Colon (tissue), 2 donors: ENCODE measurements at regions not wholly inside any gene's neighbourhood (a gene's known extent, or its start where the extent isn't known, plus 50 kb on each side); places are given as distances from the start of the nearest gene placed in this dataset.
"Not testable (repeated sequence)": the region's sequence is repeated elsewhere in the genome, so short reads cannot be mapped to it uniquely, and the experiment has no call there.

Experiments
- FAIRE-seq: peaks from 2 replicates; lab custom pipeline; 2012; peaks lifted over from hg19 to GRCh38; lab: Jason Lieb, UNC
- donor health status: control.
- donor health status: control.

DNA sequence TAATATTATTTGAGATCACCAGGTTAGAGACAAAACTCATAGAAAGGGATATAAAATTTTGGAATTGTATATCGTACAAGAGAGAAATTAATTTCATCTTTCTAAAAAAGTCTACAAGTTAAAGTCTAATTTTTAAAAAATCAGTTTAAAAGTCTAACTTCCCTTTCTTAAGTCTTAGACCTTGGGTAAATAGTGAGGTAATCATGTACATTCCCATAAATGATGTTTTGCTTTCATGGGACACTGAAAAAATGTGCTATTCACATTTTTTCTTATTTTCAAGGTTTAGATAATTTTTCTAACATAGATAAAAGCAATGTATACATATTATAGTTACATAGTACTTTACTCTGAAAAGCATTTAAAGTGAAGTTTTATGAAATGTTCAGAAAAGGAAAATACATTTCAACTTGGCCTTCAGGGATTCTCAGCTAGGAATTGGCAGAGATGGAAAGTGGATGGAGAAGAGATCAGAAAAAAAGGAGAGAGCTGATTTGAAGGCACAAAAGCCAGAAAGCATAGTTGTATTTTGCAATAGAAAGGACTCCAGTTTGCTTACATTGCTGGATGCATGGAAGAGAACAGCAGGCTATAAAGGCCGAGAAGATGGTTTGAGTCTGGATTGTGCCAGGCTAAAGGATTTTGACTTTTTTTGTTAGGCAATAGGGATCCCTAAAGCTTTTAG is 194.0 kb downstream of the CASP12 start:
- FAIRE-seq: no peak

GRCh38 chr11:104700609-104701008 is 197.7 kb downstream of the CASP12 start:
- no peak for FAIRE-seq

DNA sequence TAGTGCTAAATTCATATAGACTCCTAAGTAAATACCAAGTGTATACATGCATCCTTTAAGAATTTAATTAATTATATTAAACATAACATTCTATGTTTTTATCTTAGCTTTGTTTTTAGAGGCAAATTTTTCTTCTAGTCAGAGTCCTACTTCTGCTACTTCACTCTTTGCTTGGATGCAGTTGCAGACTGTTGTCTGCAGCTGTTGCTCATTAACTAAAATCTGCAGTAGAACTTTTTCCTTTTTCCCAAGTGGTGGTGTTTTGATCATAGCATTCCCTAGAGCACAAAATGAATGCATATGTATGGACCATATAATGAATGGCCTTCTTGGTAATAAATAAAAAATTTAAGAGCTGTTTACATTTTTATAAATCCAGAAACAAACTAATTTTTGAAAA is 198.3 kb downstream of the CASP12 start:
- no peak for FAIRE-seq

GRCh38 chr11:104695065-104695463 is 203.2 kb downstream of the CASP12 start:
- no peak for FAIRE-seq

DNA sequence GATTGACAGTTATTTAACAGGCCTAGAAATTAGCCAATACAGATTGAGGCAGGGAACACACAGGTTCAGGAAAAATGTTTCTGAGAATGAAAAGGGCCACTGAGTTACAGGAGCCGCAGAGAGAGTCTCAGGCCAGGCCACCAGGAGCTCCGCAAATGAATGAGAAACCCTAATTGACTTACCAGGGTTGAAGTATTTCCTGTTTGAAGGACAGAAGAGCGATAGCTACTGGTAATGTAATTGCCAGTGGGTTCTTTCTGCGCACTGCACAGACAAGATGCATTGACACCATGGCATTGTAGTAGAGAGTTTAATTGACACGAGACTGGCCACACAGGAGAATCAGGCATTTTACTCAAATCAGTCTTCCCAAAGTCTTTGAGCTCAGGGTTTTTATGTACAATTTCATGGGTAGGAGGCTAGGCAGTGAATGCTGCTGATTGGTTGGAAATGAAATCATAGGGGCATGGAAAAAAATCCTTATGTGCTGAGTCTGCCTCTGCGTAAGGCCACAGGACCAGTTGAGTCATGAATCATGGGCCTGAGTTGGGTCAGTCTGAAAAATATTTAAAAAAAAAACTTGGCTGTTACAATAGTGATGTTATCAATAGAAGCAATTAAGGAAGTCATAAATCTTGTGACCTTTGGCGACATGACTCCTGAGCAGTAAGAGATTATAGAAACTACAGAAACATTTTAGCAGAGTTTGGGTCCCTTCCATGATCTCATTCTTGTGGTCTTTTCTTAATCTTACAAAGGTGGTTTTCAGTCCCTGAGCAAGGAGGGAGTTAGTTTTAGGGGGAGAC is 203.8 kb downstream of the CASP12 start:
- FAIRE-seq: no peak

GRCh38 chr11:104692751-104693150 is 205.5 kb downstream of the CASP12 start:
- FAIRE-seq: no peak

DNA sequence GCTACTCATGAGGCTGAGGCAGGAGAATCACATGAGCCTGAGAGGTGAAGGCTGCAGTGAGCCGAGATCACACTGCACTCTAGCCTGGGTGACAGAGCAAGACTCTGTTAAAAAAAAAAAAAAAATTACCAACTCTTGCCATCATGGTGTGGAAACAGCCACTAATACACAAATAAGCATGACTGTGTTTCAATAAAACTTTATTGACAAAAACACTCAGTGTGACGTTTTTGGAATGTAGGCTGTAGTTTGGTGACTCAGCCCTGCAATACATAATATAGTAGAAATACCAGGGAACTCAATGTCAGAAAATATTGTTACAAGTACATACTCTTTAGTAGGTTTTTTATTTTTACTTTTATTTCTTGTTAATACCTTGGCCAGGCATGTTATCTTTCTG is 207.1 kb downstream of the CASP12 start:
- no peak for FAIRE-seq

DNA sequence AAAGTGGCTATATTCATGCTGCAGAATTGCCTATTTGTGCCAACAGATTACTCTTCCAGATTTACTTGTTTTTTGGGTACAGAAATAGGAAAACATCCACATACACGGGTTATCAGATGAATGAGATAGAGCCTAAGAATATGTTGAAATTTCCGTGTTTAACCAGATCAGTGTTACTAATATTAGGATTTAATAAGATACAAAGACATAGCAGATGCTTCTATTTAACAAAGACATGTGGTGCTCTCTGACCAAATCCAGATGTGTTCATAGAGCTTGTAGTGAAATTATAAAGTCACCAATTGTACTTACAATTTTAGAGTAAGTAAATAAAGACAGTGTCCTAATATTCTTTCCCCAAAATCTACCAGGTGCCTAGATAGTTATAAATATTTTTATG is 208.0 kb downstream of the CASP12 start:
- FAIRE-seq: no peak

DNA sequence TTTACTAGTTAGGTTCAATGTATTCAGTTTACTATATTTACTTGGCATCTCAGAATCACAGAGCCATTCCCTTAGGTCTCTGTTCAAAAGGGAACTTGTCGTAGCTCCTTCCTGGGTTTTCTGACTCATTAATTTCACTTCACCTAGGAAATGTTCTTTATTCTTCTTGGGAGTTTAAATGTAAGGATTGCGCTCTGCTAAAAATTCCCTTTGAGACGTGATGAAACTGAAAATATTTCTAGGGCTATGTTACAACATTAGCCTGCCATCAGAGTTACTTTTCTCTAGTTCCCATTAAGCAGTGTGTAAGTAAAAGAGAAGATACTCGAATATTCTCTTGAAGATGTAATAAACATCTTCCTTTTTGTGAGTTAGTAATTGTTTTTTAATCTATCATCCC is 209.5 kb downstream of the CASP12 start:
- no peak for FAIRE-seq

- no peak for FAIRE-seq
Observed at GRCh38 chr11:104682206-104682605, 216.1 kb downstream of the CASP12 start.

- FAIRE-seq: no peak
Observed at GRCh38 chr11:104679258-104679657, 219.0 kb downstream of the CASP12 start.

DNA sequence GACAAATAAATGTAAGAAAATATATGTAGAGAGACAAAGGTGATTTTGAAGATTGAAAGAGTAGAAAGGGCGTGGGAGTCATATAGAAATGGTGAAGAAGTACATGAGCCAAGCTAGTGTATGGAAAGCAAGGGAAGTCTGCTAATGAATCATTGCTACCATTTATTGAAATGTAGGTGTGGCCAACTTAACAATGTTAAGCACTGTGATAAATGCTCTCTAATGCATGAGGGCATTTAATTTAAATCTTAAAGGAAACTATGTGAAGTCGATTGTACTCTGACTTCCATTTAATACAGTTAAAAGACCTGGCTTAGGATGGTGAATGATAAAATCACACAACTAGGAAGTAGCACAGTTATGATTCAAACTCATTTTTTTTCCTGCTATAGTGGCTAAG is 219.9 kb downstream of the CASP12 start:
- no peak for FAIRE-seq

GRCh38 chr11:104677069-104677468 is 221.2 kb downstream of the CASP12 start:
- not testable (repeated sequence) for FAIRE-seq

DNA sequence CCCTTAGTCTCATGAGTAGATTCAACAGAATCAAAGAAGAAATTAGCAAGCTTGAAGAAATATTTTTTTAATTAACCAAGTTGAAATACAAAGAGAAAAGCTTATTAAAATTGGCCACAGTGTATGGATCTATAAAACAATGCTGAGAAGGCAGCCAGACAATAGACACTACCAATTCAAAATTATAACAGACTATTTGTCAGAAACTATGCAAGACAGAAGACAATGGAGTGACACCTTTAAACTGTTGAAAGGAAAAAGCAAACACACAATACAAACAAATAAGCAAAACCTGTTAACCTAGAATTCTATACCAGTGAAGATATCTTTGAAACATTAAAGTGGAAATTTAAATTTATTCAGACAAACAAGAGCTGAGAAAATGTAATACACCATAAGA is 225.4 kb downstream of the CASP12 start:
- no peak for FAIRE-seq

DNA sequence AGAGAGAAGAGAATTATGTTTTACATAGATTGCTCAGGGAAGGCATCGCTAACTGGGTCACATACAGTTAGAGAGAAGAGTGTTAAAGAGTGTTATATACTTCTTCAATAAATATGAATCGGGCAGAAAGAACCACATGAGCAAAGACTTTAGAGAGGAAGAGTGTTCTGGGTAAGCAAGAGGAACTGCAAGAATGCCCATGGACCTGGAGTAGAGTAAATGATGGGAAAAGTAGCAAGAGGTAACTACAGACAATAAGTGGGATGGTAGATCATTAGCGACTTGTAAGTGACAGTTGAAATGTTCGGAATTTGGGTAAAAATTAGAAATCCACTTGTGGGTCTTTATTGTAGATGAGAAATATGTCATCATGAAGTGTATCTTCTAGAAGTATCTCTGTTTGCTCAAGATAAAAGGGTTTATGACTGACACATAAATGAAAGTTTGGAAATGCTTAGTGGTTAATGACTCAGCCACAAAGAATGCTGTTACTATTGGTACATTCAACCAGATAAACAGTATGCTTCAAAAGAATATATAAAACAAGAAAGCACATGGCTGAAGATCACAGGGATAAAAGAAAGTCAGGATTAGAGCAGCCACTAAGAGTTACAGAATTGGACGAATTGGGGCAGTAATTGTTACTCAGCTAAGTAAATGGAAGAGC is 229.3 kb downstream of the CASP12 start:
- FAIRE-seq: no peak

- FAIRE-seq: no peak
Observed at GRCh38 chr11:104666624-104667023, 231.6 kb downstream of the CASP12 start.

GRCh38 chr11:104665641-104666040 is 232.6 kb downstream of the CASP12 start:
- no peak for FAIRE-seq

GRCh38 chr11:104663190-104664140 is 234.8 kb downstream of the CASP12 start:
- FAIRE-seq: no peak

DNA sequence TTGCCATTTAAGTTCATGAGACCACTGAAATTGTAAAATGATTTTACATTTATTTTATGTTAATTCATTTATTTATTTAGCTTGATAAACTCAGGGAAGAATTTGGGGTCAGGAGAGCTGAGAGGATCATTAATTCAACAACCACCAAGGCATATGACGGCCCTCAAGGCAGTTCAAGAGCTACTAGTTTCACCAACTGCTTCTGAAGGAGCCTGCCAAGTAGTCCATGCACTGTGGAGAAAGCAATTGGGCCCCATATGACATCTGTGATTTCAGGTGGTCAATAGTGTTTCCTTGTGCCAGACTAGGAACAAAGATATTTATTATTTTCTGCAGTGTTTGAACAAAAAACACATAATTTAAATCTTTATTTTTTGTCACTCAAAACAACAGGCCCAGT is 236.4 kb downstream of the CASP12 start:
- FAIRE-seq: no peak

DNA sequence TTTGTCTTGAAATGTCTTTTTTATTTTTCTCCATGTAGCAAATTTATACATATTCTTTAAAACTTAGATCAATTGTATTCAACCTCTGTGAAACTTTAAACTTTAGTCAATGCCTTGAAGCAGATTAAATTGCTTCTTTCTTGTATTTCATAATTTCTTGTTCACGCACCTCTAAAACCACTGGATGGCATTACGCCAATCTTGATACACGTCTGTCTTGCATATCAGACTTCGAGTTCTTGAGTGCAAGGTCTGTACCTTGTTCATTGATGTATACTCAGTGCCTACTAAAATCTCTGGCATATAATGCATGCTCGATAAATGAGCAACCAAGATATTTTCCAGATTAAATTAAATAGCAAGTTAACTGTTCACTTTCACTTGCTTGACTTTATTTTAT is 236.8 kb downstream of the CASP12 start:
- no peak for FAIRE-seq

- FAIRE-seq: no peak
Observed at GRCh38 chr11:104658177-104658576, 240.1 kb downstream of the CASP12 start.

GRCh38 chr11:104657083-104657482 is 241.2 kb downstream of the CASP12 start:
- FAIRE-seq: no peak
